ENCODE measurements at regions not wholly inside any gene's neighbourhood (a gene's known extent, or its start where the extent isn't known, plus 50 kb on each side); places are given as distances from the start of the nearest gene placed in this dataset.
"Not testable (repeated sequence)": the region's sequence is repeated elsewhere in the genome, so short reads cannot be mapped to it uniquely, and the experiment has no call there.

DNA sequence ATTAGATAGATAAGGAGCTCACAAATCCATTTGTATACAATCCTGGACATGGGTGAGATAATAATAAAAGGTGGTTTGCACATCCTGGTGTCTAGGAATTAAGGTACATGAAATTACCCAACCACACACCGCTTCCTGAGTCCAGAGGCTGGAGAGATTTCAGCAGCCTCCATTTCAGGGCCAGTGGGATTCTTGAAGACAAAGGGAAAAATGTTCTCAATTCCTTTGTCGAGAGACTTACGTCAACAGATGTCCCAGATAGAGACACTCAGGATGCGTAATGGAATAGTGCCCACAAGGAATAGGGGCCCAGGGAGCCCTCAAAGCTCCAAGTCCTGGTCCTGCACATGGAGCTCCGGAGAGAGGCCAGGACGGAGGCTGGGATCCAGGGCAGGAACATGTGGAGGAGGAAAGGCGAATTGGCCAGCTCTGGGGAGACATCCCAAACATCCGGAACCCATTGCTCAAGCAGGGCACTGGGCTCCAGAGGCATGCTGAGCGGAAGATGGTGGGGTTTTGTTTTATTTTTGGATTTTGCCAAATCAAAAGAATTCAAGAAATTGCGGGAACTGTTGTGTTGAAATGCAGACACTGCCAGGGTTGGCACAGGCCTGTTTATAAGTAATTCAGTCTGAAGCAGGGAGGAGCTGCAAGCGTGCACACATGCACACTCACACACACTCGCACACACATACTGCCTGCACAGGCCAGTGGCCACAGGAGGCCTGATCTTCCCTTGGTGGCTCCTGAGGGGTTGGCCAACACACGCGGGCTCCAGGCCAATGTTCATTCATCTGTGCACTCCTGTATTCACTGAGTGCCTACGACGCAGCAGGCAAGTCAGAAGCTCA lies 97.2 kb downstream of the NOG start:
- DNase-seq = no peak

DNA sequence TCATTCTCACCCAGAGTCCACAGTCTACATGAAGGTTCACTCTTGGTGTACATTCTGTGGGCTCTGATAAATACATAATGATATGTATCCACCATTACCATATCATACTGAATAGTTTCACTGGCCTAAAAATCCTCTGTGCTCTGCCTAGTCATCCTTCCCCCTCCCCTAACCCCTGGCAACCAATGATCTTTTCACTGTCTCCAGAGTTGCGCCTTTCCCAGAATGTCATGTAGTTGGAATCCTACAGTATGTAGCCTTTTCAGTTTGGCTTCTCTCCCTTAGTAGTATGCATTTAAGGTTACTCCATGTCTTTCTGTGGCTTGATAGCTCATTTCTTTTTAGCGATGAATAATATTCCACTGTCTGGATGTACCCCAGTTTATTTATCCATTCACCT lies 101.3 kb downstream of the NOG start:
- no peak for DNase-seq

DNA sequence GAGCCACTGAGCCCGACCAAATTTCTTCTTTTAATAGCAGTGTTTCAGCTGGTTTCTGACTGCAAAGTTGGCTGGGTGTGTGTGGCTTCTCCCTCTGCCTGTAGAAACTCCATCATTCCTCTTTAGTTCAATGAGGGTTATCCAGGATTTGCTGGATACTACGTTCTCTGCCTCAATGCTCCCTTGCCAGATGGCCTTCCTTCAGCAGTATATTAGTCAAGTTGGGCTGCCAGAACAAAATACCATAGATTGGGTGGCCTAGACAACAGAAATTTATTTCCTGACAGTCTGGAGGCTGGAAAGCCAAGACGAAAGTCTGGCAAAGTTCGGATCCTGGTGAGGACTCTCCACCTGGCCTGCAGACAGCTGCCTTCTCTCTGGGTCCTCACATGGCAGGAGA lies 103.7 kb downstream of the NOG start:
- no peak for DNase-seq

- no peak for DNase-seq
These were observed 105.8 kb downstream of the NOG start for GRCh38 chr17:56699186-56699894.

DNA sequence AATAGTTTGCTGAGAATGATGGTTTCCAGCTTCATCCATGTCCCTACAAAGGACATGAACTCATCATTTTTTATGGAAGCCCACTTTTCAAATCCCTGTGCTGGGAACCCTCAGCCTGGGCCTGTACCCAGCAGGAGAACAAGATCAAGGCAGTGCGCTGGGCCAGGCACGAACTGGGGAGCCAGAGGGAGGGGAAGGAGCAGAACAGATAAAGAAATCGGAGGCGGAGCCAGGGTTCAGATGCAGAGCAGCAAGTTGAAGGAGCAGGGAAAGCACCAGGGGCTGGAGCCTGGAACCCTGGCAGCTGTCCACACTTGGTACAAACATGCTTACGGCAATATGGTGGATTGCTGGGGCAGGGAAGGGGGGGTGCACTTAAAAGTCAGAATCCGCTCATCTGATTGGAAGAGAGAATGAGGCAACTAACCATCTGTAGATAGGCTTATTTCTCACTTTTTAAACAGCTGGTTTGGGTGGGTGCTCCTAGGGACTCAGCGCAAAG lies 107.5 kb downstream of the NOG start:
- no peak for DNase-seq

GRCh38 chr17:56707312-56708219 lies 114.1 kb downstream of the NOG start:
- DNase-seq = no peak

DNA sequence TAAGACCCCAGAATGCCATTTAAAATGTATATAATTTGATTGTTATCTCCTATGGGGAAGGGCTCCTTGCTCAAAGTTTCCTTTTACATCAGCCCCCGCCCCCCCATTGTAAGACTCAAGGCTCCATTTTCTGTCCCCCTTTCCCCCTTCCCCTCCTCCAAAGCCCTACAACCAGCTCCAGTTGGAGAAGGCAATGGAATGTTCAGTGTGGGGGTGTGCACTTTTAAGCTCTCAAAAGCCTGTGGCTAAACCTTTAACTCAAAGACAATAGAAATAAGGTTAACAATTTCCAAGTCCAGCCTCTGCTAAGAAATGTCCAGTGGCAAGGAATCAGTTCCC lies 114.7 kb downstream of the NOG start:
- no peak for DNase-seq

DNA sequence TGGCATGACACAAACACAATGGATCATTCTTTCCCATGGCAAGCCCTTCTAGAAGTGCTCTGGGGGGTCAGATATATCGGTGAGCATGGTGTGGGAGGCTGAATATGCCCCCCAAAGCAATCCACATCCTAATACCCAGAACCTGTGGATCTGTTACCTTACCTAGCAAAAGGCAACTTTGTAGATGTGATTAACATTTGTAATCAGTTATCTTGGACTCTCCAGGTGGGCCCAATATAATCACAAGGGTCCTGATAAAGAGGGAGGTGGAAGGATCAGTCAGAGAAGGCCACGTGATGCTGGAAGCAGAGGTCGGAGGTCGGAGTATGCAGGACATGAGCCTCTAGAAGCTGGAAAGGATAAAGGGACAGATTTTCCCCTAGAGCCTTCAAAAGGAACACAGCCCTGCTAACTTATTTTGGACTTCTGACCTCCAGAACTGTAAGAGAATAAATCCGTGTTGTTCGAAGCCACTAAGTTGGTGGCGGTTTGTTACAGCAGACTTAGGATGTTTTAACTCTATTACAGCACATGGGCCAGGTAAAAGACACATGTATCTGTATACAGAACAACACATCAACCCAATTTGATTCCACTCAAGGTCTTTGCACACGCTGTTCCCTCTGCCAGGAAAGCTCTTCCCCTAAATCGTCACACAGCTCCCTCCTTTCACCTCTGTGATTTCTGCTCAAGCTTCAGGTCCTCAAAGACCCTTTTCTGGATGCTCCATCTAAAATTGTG lies 115.3 kb downstream of the NOG start:
- no peak for DNase-seq

GRCh38 chr17:56710986-56711385 lies 117.5 kb downstream of the NOG start:
- no peak for DNase-seq

GRCh38 chr17:56715613-56716357 lies 117.9 kb downstream of the C17orf67 start:
- DNase-seq = peak; percentile 71

GRCh38 chr17:56717471-56717870 lies 116.2 kb downstream of the C17orf67 start:
- no peak for DNase-seq

- DNase-seq = no peak
These were observed 115.2 kb downstream of the C17orf67 start for GRCh38 chr17:56718515-56718914.

DNA sequence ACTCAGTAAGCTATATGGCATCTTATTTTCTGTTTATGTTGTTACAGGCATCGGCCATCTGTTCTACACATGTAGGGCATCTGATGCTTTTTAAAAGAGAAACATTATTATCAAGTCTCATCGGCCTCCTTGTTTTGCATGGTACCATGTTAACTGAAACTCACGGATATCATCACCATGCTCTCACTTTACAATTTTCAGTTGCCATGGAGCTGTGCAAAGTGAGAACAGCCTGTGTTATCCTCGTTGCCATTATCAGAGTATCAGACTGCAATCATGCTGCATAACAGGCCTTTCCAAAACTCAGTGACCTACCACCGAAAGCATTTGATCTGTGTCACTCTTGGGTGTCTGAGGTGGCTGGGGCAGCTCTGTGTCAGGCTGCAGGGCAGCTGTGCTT lies 110.3 kb downstream of the C17orf67 start:
- DNase-seq = no peak

- DNase-seq = no peak
These were observed 109.1 kb downstream of the C17orf67 start for GRCh38 chr17:56724664-56725063.

DNA sequence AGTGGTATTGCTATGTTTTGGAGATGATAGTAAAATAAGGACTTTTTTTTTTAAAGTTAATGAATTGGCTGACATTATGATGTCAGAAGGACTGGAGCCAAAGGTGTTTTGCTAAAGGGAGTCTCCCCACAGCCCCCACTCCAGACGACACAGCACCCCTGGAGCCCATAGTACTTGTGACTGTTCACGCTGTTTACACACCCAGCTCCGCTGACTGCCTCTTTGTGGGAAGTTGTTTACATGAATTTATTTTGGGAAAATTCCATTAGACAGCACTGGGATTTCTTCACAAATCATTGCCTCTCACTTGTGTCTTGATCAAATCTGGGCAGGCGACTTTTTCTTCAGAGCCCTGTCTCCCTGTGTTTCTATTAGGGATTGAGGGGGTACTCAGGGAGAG lies 108.6 kb downstream of the C17orf67 start:
- no peak for DNase-seq

- no peak for DNase-seq
These were observed 105.7 kb downstream of the C17orf67 start for GRCh38 chr17:56727876-56728617.

DNA sequence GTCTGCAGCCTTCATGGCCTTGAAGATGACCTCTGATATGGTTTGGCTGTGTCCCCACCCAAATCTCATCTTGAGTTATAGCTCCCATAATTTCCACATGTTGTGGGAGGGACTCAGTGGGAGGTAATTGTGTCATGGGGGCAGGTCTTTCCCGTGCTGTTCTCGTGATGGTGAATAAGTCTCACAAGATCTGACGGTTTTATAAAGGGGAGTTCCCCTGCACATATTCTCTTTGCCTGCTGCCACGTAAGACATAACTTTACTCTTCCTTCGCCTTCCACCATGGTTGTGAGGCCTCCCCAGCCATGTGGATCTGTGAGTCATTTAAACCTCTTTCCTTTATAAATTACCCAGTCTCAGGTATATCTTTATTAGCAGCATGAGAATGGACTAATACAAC lies 102.6 kb downstream of the C17orf67 start:
- DNase-seq = not testable (repeated sequence)

GRCh38 chr17:56733833-56734232 lies 99.9 kb downstream of the C17orf67 start:
- no peak for DNase-seq

DNA sequence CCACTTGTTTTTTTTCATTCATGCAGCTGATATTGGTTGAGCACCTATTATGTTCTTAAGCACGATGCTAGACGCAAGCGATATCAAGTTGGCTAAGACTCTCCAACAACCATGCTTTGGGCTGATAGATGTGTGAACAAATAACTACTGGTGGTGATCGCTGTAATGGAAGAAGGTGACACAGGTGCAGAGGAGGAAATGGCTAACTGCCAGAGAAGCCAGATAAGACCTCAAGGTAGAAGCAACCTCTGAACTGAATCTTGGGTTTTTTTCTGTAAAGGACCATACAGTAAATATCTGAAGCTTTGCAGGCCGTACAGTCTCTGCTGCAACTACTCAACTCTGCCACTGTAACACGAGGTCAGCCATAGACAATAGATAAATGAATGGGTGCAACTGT lies 97.9 kb downstream of the C17orf67 start:
- DNase-seq = no peak

- DNase-seq = no peak
These were observed 96.1 kb downstream of the C17orf67 start for GRCh38 chr17:56737421-56738161.
